HG03521 (cell line): ENCODE measurements at regions not wholly inside any gene's neighbourhood (a gene's known extent, or its start where the extent isn't known, plus 50 kb on each side); places are given as distances from the start of the nearest gene placed in this dataset.

Experiments used
- ATAC-seq: cut with Tn5 transposase; IDR thresholded peaks from one replicate; pipeline ENCODE4 v1.9.1; 2021; ENCODE audit warnings: mild to moderate bottlenecking, moderate library complexity; ENCODE audit not compliant: unreplicated experiment

GRCh38 chr11:119909077-119909476, 180.1 kb upstream of the NECTIN1 start:
- ATAC-seq = no peak

- no peak for ATAC-seq
These were observed 179.5 kb upstream of the NECTIN1 start for GRCh38 chr11:119908573-119908904.

- no peak for ATAC-seq
These were observed 179.0 kb upstream of the NECTIN1 start for GRCh38 chr11:119907878-119908572.

- ATAC-seq = no peak
These were observed 178.3 kb upstream of the NECTIN1 start for GRCh38 chr11:119907122-119907851.

GRCh38 chr11:119906376-119906775, 177.4 kb upstream of the NECTIN1 start:
- no peak for ATAC-seq

- no peak for ATAC-seq
These were observed 176.2 kb upstream of the NECTIN1 start for GRCh38 chr11:119905162-119905561.

- ATAC-seq = no peak
These were observed 175.6 kb upstream of the NECTIN1 start for GRCh38 chr11:119904531-119905035.

GRCh38 chr11:119903821-119904220, 174.8 kb upstream of the NECTIN1 start:
- no peak for ATAC-seq

GRCh38 chr11:119903389-119903788, 174.4 kb upstream of the NECTIN1 start:
- no peak for ATAC-seq

GRCh38 chr11:119902656-119903231, 173.7 kb upstream of the NECTIN1 start:
- no peak for ATAC-seq

- no peak for ATAC-seq
These were observed 172.9 kb upstream of the NECTIN1 start for GRCh38 chr11:119901657-119902577.

GRCh38 chr11:119899997-119900396, 171.0 kb upstream of the NECTIN1 start:
- no peak for ATAC-seq

GRCh38 chr11:119897576-119897975, 168.6 kb upstream of the NECTIN1 start:
- ATAC-seq = no peak

- no peak for ATAC-seq
These were observed 168.0 kb upstream of the NECTIN1 start for GRCh38 chr11:119897046-119897440.

- ATAC-seq = no peak
These were observed 167.5 kb upstream of the NECTIN1 start for GRCh38 chr11:119896387-119897045.

GRCh38 chr11:119895981-119896380, 167.0 kb upstream of the NECTIN1 start:
- ATAC-seq = no peak

- no peak for ATAC-seq
These were observed 165.9 kb upstream of the NECTIN1 start for GRCh38 chr11:119894916-119895315.

- no peak for ATAC-seq
These were observed 163.4 kb upstream of the NECTIN1 start for GRCh38 chr11:119892311-119892808.

- ATAC-seq = no peak
These were observed 162.2 kb upstream of the NECTIN1 start for GRCh38 chr11:119891055-119891768.

- ATAC-seq = no peak
These were observed 161.5 kb upstream of the NECTIN1 start for GRCh38 chr11:119890466-119890865.
